ENCODE measurements at regions not wholly inside any gene's neighbourhood (a gene's known extent, or its start where the extent isn't known, plus 50 kb on each side); places are given as distances from the start of the nearest gene placed in this dataset.
A peak's percentile ranks its signal among the peaks of the same experiment; 100 is the strongest.

- TF ChIP-seq POLR2AphosphoS5 (IDR thresholded peaks at IDR 0.05; ENCODE audit: low read depth, low read length) (no peak), POLR2A (IDR thresholded peaks at IDR 0.05; ENCODE audit: low read depth, low read length) (peak; percentile 47; the same call in 1 of the 2 replicates), TAF1 (IDR thresholded peaks at IDR 0.05; ENCODE audit: borderline replicate concordance, low read depth, low read length) (no peak; the same call in 1 of the 2 replicates)
Observed at GRCh38 chrX:13254076-13254785, 65.6 kb downstream of the ATXN3L start.

Data from GM12892 (cell line).